ENCODE measurements at regions not wholly inside any gene's neighbourhood (a gene's known extent, or its start where the extent isn't known, plus 50 kb on each side); places are given as distances from the start of the nearest gene placed in this dataset.
"Not testable (repeated sequence)": the region's sequence is repeated elsewhere in the genome, so short reads cannot be mapped to it uniquely, and the experiment has no call there.

- Histone ChIP-seq H3K36me3 (ENCODE audit: control insufficient read depth in 2 of 3, insufficient read depth in 3 of 3, low read length in 3 of 3) (no peaks in the 10 kb centered on the region), H3K27ac (ENCODE audit: low read depth in 2 of 2, low read length in 2 of 2) (no peak overlapping the region), H3K4me1 (ENCODE audit: control insufficient read depth in 2 of 3, insufficient read depth in 2 of 3, low read depth in 1 of 3, low read length in 3 of 3) (no peaks in the 10 kb centered on the region), H3K4me3 (ENCODE audit: low read length in 3 of 3) (no peak overlapping the region), H3K9ac (ENCODE audit: low read length in 3 of 3) (no peak overlapping the region), H3K27me3 (ENCODE audit: control insufficient read depth, insufficient read depth, low read length) (no peaks in the 10 kb centered on the region), H3K9me3 (ENCODE audit: control insufficient read depth in 2 of 3, insufficient read depth in 1 of 3, low read length in 3 of 3) (peaks cover 1 to 4% (median 3%) of the 10 kb centered on the region in 3 donors)
- TF ChIP-seq CTCF (IDR thresholded peaks at IDR 0.05; ENCODE audit: borderline replicate concordance, extremely low read depth, insufficient read depth) = no peak
- no peak for DNase-seq
- FAIRE-seq = no peak
- intact Hi-C loops (cut with DNase I) = no loop called here
Measured at GRCh38 chr9:7315116-7315515, 484.5 kb downstream of the DMAC1 start.

- Histone ChIP-seq H3K27ac (ENCODE audit: low read depth in 2 of 2, low read length in 2 of 2) (no peak overlapping the region), H3K9me3 (ENCODE audit: control insufficient read depth in 2 of 3, insufficient read depth in 1 of 3, low read length in 3 of 3) (peaks cover 1 to 15% (median 5%) of the 10 kb centered on the region in 3 donors), H3K4me1 (ENCODE audit: control insufficient read depth in 2 of 3, insufficient read depth in 2 of 3, low read depth in 1 of 3, low read length in 3 of 3) (no peaks in the 10 kb centered on the region), H3K4me3 (ENCODE audit: low read length in 3 of 3) (no peak overlapping the region), H3K27me3 (ENCODE audit: control insufficient read depth, insufficient read depth, low read length) (no peaks in the 10 kb centered on the region), H3K36me3 (ENCODE audit: control insufficient read depth in 2 of 3, insufficient read depth in 3 of 3, low read length in 3 of 3) (no peaks in the 10 kb centered on the region), H3K9ac (ENCODE audit: low read length in 3 of 3) (no peak overlapping the region)
- no peak for TF ChIP-seq CTCF (IDR thresholded peaks at IDR 0.05; ENCODE audit: borderline replicate concordance, extremely low read depth, insufficient read depth)
- no peak for FAIRE-seq
- intact Hi-C loops (cut with DNase I) = no loop called here
- DNase-seq = no peak
Measured at GRCh38 chr9:7313389-7313788, 486.2 kb downstream of the DMAC1 start.

- intact Hi-C loops (cut with DNase I); H3K4me1 ChIP-seq (ENCODE audit: control insufficient read depth in 2 of 3, insufficient read depth in 2 of 3, low read depth in 1 of 3, low read length in 3 of 3); H3K27me3 ChIP-seq (ENCODE audit: control insufficient read depth, insufficient read depth, low read length); DNase-seq; H3K4me3 ChIP-seq (ENCODE audit: low read length in 3 of 3); H3K36me3 ChIP-seq (ENCODE audit: control insufficient read depth in 2 of 3, insufficient read depth in 3 of 3, low read length in 3 of 3); FAIRE-seq; H3K27ac ChIP-seq (ENCODE audit: low read depth in 2 of 2, low read length in 2 of 2); H3K9ac ChIP-seq (ENCODE audit: low read length in 3 of 3): not testable (repeated sequence)
- peaks cover 1 to 15% (median 5%) of the 10 kb centered on the region in 3 donors for H3K9me3 ChIP-seq (ENCODE audit: control insufficient read depth in 2 of 3, insufficient read depth in 1 of 3, low read length in 3 of 3)
Measured at GRCh38 chr9:7309051-7309450, 490.5 kb downstream of the DMAC1 start.

GRCh38 chr9:7305677-7306076 is 493.9 kb downstream of the DMAC1 start:
- no peak for TF ChIP-seq CTCF (IDR thresholded peaks at IDR 0.05; ENCODE audit: borderline replicate concordance, extremely low read depth, insufficient read depth)
- Histone ChIP-seq H3K9ac (ENCODE audit: low read length in 3 of 3) (no peak overlapping the region), H3K27ac (ENCODE audit: low read depth in 2 of 2, low read length in 2 of 2) (no peak overlapping the region), H3K4me1 (ENCODE audit: control insufficient read depth in 2 of 3, insufficient read depth in 2 of 3, low read depth in 1 of 3, low read length in 3 of 3) (no peaks in the 10 kb centered on the region), H3K9me3 (ENCODE audit: control insufficient read depth in 2 of 3, insufficient read depth in 1 of 3, low read length in 3 of 3) (peaks cover 0 to 15% (median 2%) of the 10 kb centered on the region in 3 donors), H3K27me3 (ENCODE audit: control insufficient read depth, insufficient read depth, low read length) (no peaks in the 10 kb centered on the region), H3K36me3 (ENCODE audit: control insufficient read depth in 2 of 3, insufficient read depth in 3 of 3, low read length in 3 of 3) (no peaks in the 10 kb centered on the region), H3K4me3 (ENCODE audit: low read length in 3 of 3) (no peak overlapping the region)
- intact Hi-C loops (cut with DNase I) = no loop called here
- DNase-seq (no peak), FAIRE-seq (no peak)
